ENCODE measurements at regions not wholly inside any gene's neighbourhood (a gene's known extent, or its start where the extent isn't known, plus 50 kb on each side); places are given as distances from the start of the nearest gene placed in this dataset.

DNA sequence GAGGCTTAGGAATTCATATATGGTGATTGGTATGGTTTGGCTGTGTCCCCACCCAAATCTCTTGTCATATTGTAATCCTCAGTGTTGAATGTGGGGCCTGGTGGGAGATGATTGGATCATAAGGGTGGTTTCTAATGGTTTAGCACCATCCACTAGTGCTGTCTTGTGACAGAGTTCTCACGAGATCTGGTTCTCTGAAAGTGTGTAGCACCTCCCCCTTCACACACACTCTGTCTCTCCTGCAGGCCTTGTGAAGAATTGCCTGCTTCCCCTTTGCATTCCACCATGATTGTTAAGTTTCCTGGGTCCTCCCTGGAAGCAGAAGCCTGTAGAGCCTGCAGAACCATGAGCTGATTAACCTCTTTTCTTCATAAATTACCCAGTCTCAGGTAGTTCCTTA is 135.8 kb upstream of the FAT1 start:
- TF ChIP-seq, protein P1, sequence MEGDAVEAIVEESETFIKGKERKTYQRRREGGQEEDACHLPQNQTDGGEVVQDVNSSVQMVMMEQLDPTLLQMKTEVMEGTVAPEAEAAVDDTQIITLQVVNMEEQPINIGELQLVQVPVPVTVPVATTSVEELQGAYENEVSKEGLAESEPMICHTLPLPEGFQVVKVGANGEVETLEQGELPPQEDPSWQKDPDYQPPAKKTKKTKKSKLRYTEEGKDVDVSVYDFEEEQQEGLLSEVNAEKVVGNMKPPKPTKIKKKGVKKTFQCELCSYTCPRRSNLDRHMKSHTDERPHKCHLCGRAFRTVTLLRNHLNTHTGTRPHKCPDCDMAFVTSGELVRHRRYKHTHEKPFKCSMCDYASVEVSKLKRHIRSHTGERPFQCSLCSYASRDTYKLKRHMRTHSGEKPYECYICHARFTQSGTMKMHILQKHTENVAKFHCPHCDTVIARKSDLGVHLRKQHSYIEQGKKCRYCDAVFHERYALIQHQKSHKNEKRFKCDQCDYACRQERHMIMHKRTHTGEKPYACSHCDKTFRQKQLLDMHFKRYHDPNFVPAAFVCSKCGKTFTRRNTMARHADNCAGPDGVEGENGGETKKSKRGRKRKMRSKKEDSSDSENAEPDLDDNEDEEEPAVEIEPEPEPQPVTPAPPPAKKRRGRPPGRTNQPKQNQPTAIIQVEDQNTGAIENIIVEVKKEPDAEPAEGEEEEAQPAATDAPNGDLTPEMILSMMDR (IDR thresholded peaks at IDR 0.05), result no peak
- TF ChIP-seq EZH2 (IDR thresholded peaks at IDR 0.05; ENCODE audit: borderline replicate concordance, insufficient read depth, low read depth, low read length, poor library complexity, severe bottlenecking), result no peak

Measured in B cell (primary cell).